Hepatocyte (in vitro differentiated cells): ENCODE measurements at regions not wholly inside any gene's neighbourhood (a gene's known extent, or its start where the extent isn't known, plus 50 kb on each side); places are given as distances from the start of the nearest gene placed in this dataset.

ENCODE experiments used
- DNase-seq: peaks from one replicate; pipeline ENCODE4 v3.0.0-alpha.2; 2016; ENCODE audit warnings: low spot score
- H2AFZ ChIP-seq: fragments of 200-600 bp; sonication (generic); 2 replicates; pipeline ENCODE4 v1.6.0; 2016; ENCODE audit warnings: antibody characterized with exemption, mild to moderate bottlenecking
- H3K27ac ChIP-seq: fragments of 200-600 bp; sonication (generic); 2 replicates; pipeline ENCODE4 v1.5.1; 2016; ENCODE audit warnings: mild to moderate bottlenecking
- H3K27me3 ChIP-seq: fragments of 200-600 bp; sonication (generic); 2 replicates; pipeline ENCODE4 v1.6.1; 2016
- H3K36me3 ChIP-seq: fragments of 200-600 bp; sonication (generic); replicated peaks from 2 replicates; pipeline ENCODE4 v1.5.1; 2016; ENCODE audit warnings: low read depth; ENCODE audit not compliant: insufficient read depth
- H3K4me1 ChIP-seq: fragments of 200-600 bp; sonication (generic); 2 replicates; pipeline ENCODE4 v1.5.1; 2016; ENCODE audit warnings: mild to moderate bottlenecking, moderate library complexity; ENCODE audit not compliant: insufficient read depth
- H3K4me2 ChIP-seq: fragments of 200-600 bp; sonication (generic); 2 replicates; pipeline ENCODE4 v1.6.0; 2016
- H3K4me3 ChIP-seq: fragments of 200-600 bp; sonication (generic); 2 replicates; pipeline ENCODE4 v1.5.1; 2016; ENCODE audit warnings: mild to moderate bottlenecking
- H3K79me2 ChIP-seq: fragments of 200-600 bp; sonication (generic); 2 replicates; pipeline ENCODE4 v1.6.0; 2017; ENCODE audit warnings: mild to moderate bottlenecking
- H3K9me2 ChIP-seq: fragments of 200-600 bp; sonication (generic); replicated peaks from 2 replicates; pipeline ENCODE4 v1.6.0; 2017; ENCODE audit warnings: mild to moderate bottlenecking; ENCODE audit not compliant: insufficient read depth
- H3K9me3 ChIP-seq: fragments of 200-600 bp; sonication (generic); 2 replicates; pipeline ENCODE4 v1.5.1; 2016; ENCODE audit warnings: low read depth, mild to moderate bottlenecking
- H4K20me1 ChIP-seq: fragments of 200-600 bp; sonication (generic); 2 replicates; pipeline ENCODE4 v1.6.0; 2016; ENCODE audit warnings: mild to moderate bottlenecking; ENCODE audit not compliant: insufficient read depth, poor library complexity, severe bottlenecking
- CTCF ChIP-seq: fragments of 200-600 bp; sonication (generic); IDR thresholded peaks from 2 replicates; pipeline ENCODE4 v1.5.1; 2016; ENCODE audit warnings: antibody characterized with exemption, mild to moderate bottlenecking; ENCODE audit not compliant: poor library complexity
- EZH2 ChIP-seq: fragments of 200-600 bp; sonication (generic); IDR thresholded peaks from 2 replicates; pipeline ENCODE4 v1.6.1; 2016; ENCODE audit warnings: antibody characterized with exemption, mild to moderate bottlenecking, borderline replicate concordance
- EZH2phosphoT487 ChIP-seq: fragments of 200-600 bp; sonication (generic); IDR thresholded peaks from one replicate; pipeline ENCODE4 v1.6.1; 2018; ENCODE audit warnings: antibody characterized with exemption, mild to moderate bottlenecking, low read depth, moderate library complexity; ENCODE audit not compliant: unreplicated experiment, severe bottlenecking
- WGBS: methylation state at CpG from one replicate; pipeline ENCODE4 v1.1.6; 2016; ENCODE audit warnings: low lambda C conversion rate; ENCODE audit errors: missing lambda C conversion rate; 5-methylcytosine and 5-hydroxymethylcytosine counted together

- Histone ChIP-seq H3K4me3 (no peak overlapping the region), H3K9me2 (no peaks in the 10 kb centered on the region), H3K9me3 (no peaks in the 10 kb centered on the region), H3K79me2 (no peaks in the 10 kb centered on the region), H3K27ac (no peak overlapping the region), H2AFZ (no peak overlapping the region), H3K4me2 (no peak overlapping the region), H3K27me3 (peaks cover 4% of the 10 kb centered on the region), H4K20me1 (no peaks in the 10 kb centered on the region), H3K4me1 (no peaks in the 10 kb centered on the region), H3K36me3 (no peaks in the 10 kb centered on the region)
- 54% methylated on average over 5 of the region's 5 CpGs for WGBS
- no peak for TF ChIP-seq EZH2
- no peak for DNase-seq
These were observed 416.8 kb downstream of the RNF144A start for GRCh38 chr2:7333960-7334493.

DNA sequence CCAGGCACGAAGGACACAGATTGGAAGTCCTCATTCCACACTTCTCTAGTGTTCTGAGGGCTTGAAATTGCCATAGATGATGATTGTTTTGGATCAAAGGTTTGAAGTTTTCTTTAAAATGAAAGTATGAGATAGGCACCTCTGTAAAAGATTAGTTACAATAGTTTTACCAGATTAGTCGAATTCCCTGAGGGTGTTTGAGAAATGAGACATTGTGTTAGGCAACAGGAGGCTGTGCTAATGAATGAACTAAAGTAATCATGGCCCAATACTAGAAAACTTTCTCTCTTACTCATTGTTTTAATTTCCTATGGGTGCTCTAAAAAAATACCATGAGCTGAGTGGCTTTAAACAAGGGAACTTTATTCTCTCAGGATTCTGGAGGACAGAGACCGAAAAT, 421.7 kb downstream of the RNF144A start:
- no peak for DNase-seq
- no peak overlapping the region for H3K27ac ChIP-seq
- no peak overlapping the region for H3K4me3 ChIP-seq
- H3K27me3 ChIP-seq = peaks cover 4% of the 10 kb centered on the region
- no peak overlapping the region for H3K4me2 ChIP-seq
- no peaks in the 10 kb centered on the region for H3K36me3 ChIP-seq
- TF ChIP-seq CTCF = no peak
- no peaks in the 10 kb centered on the region for H3K9me2 ChIP-seq
- no peak overlapping the region for H2AFZ ChIP-seq
- no peaks in the 10 kb centered on the region for H3K79me2 ChIP-seq
- no peaks in the 10 kb centered on the region for H4K20me1 ChIP-seq
- H3K9me3 ChIP-seq = no peaks in the 10 kb centered on the region
- no peaks in the 10 kb centered on the region for H3K4me1 ChIP-seq
- WGBS = 79% methylated on average over 3 of the region's 3 CpGs

GRCh38 chr2:7346336-7346735, 429.1 kb downstream of the RNF144A start:
- no peak for DNase-seq
- Histone ChIP-seq H3K4me2 (no peak overlapping the region), H3K27ac (no peak overlapping the region), H3K9me3 (no peaks in the 10 kb centered on the region), H4K20me1 (no peaks in the 10 kb centered on the region), H3K4me1 (no peaks in the 10 kb centered on the region), H3K4me3 (no peak overlapping the region), H3K9me2 (no peaks in the 10 kb centered on the region), H3K27me3 (no peaks in the 10 kb centered on the region), H2AFZ (no peak overlapping the region), H3K79me2 (no peaks in the 10 kb centered on the region), H3K36me3 (no peaks in the 10 kb centered on the region)
- 96% methylated on average over 4 of the region's 4 CpGs for WGBS
- TF ChIP-seq EZH2 = no peak
- no peak for TF ChIP-seq CTCF
- TF ChIP-seq EZH2phosphoT487 = no peak

DNA sequence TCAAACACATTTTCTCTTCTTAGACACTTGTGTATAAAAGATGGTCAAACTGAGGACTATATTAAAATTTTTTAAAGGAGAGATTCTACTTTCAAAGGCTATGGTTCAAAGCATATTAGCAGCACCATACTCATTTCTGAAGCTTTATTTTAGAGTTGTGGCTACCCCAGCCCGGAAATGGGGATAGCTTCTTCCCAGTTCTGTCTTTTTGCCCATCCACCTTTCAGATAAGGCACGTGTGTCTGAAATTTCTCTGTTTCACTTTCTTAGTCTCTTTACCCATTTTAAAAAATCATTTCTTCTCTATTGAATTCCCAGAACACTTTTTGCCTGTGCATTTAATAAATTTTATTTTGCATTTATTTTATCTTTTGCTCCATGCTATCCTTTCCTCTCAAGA, 431.5 kb downstream of the RNF144A start:
- no peak for DNase-seq
- no peak overlapping the region for H3K27ac ChIP-seq
- H3K4me3 ChIP-seq = no peak overlapping the region
- no peaks in the 10 kb centered on the region for H3K79me2 ChIP-seq
- no peaks in the 10 kb centered on the region for H3K9me3 ChIP-seq
- WGBS = 93% methylated on average over 2 of the region's 2 CpGs
- no peaks in the 10 kb centered on the region for H4K20me1 ChIP-seq
- no peaks in the 10 kb centered on the region for H3K36me3 ChIP-seq
- no peaks in the 10 kb centered on the region for H3K27me3 ChIP-seq
- H3K4me1 ChIP-seq = no peaks in the 10 kb centered on the region
- no peak overlapping the region for H3K4me2 ChIP-seq
- no peak overlapping the region for H2AFZ ChIP-seq
- H3K9me2 ChIP-seq = no peaks in the 10 kb centered on the region
- TF ChIP-seq CTCF = no peak
- TF ChIP-seq EZH2 = no peak
- TF ChIP-seq EZH2phosphoT487 = no peak
